Glomerular endothelial cell (primary cell): ENCODE measurements at regions not wholly inside any gene's neighbourhood (a gene's known extent, or its start where the extent isn't known, plus 50 kb on each side); places are given as distances from the start of the nearest gene placed in this dataset.

Experiments used
- DNase-seq: peaks from one replicate; pipeline ENCODE4 v3.0.0-alpha.2; 2011; ENCODE audit warnings: low read depth, low spot score; ENCODE audit errors: extremely low read depth

DNA sequence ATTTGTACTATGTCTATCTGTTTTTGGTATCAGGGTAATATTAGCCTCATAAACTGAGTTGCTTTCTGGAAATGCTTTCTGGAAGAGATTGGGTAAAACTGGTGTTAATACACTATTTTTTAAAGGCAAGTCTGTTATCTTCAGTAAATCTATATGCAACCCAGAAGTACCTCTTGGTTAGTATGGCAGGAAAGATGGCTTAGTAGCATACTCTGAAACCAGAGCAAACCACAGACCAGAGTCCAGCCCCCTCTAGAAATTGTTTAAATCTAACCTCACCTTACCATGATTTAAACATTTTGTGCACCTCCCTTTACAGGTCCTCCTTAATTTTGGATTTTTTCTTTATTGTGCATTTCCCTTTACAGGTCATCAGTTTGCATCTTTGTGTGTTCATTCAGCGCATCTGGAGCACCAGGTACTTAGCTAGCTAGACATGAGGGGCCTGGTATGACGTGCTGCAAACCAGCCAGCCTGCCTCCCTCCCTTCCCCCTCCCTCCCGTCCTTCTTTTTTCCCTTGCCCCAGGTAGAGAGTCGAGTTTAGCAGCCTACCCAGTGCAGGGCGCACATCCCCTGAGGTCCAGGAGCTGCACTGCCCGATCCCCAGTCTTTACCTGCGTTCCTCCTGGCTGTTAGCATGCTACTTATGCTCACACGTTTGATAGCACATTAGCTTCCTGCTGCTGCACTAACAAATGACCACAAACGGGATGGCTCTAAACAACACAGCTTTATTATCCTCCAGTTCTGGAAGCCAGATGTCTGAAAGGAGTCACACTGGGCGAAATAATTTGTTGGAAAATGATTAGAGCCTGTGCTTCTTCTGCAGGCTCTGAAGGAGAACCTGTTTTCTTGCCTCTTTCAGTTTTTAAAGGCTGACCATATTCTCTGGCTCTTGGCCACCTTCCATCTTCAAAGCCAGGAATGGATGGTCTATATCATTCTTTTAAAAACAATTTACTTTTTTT, 299.9 kb upstream of the HABP2 start:
- DNase-seq, result no peak

DNA sequence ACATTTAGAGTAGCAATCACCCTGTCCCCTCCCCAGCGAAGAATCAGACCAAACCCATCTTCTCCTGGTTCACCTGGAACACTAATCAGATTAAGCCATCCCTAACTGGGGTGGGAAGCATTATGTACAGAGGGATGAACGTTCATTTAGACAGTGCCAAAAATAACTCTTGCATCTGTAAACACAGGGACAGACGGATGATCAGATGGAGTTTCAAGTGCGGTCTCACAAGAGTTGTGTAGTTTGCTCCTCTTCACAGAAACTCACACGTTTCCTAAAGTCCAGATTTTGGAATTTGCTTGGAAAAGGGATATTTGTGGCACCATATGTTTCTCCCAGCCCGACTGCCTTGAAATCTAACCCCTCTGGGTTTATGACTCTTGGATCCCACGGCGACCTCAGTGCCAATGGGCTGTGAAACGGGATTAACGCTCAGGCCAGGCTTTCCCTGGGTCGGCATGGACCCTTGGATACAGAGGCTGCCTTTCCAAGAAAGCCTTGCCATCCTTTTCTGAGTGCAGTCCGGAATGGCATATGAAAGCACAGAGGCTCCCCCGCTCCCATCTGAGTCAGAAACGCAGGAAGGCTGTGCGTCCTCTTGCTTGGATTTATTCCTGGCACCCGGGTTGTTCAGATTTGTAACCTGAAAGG, 293.2 kb upstream of the HABP2 start:
- DNase-seq, result no peak

GRCh38 chr10:113261161-113261560, 291.7 kb upstream of the HABP2 start:
- no peak for DNase-seq

DNA sequence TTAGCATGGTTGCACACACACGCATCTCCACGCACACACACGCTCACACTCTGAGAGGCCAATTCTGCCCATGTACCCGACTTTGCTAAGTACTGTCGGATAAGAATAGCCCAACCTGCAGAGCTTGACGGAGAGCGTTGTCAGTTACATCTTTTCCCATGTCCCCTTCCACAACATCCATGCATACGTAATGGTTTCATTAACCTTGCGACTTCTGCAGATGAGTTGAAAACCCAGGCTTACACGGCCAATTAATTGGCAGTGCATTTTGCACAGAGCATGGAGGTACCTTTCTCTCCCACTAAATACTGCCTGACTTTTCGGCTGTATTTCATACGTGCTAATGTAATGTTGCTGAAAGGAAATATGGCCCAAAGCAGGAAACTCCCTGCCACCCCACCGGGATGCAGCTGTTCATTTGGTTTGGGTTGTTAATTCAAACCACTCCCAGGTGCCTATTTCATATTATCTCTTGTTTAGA, 291.2 kb upstream of the HABP2 start:
- no peak for DNase-seq

- no peak for DNase-seq
Observed at GRCh38 chr10:113263056-113263455, 289.8 kb upstream of the HABP2 start.

GRCh38 chr10:113264333-113265131, 288.3 kb upstream of the HABP2 start:
- DNase-seq, result no peak

- no peak for DNase-seq
Observed at GRCh38 chr10:113266147-113266546, 286.7 kb upstream of the HABP2 start.

DNA sequence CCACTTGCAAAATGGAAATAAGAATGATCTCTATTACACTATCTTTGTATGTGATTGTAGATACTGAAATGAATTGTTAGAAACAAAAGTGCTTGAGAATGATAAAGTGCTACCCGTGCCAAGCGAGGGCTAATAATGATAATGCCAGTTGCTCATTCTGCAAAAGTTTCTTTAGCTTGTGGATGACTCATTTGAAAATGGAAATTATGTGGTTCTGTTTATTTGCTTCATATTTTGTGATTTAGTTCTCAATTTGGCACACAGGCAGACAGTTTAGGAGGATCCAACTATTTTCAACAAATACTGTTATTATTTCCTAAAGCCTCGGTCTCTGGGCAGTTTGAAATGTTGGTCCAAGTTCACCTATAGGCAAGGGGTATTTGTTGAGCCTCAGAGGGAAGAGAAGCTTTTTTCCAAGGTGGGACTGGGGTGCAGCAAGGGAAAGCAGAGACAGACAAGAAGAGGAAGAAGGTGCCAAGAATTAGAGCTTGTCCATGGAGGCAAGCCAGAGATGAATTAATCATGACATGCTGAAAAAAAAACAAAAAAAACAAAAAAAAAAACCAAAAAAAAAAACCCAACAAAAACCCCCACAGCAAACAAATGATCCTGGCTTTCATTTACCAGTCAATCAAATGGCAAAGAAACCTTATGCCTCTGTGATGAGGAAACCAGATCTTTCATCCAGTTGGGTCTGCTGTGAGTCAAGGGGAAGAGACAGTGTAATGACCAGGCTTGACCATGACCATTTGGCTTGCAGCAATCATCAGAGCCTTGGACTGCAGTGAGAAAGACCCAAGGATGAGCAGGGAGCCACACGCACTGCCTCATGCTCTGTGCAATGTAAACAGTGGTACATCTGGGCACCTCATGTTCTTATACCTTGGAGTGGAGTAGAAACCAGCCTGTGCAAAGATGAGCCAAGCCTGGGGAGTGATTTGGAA, 285.0 kb upstream of the HABP2 start:
- DNase-seq, result no peak

DNA sequence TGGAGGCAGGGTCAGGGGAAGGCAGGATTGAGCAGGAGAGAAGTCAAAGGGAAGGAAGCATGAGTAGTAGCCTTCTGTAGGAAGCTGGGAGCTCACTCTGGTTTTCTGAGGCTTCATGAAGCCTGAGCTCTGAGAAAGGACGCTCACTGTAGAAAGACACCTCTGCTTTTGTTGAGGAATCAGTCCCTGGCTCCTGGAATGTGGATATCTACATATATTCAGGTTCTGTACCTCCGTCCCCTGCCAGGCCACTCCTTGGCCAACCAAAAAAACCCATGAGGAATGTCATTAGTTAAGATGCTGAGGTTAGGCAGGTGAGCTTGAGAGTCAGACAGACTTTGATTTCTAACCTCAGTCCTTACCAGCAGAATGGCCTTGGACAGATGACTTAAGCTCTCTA, 283.5 kb upstream of the HABP2 start:
- DNase-seq, result no peak

DNA sequence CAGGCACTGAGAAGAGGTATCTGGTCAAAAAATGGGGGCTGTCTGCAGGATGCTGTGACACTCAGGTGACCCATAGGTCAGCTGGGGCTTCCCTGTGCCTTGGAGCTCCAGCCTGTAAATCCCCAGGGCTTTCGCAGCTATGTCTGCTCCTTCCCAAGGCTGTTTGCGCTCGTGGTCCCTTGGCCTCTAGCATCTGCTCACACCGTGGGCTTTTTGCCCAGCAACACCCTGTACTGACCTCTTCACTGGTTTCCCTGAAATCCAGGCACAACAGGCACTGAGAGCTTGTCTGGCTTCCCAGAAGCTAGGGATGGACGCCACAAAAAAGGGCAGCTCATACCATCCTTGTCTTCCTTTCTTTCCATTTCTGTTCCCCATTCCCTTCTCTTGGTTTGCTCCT, 280.3 kb upstream of the HABP2 start:
- DNase-seq, result no peak

DNA sequence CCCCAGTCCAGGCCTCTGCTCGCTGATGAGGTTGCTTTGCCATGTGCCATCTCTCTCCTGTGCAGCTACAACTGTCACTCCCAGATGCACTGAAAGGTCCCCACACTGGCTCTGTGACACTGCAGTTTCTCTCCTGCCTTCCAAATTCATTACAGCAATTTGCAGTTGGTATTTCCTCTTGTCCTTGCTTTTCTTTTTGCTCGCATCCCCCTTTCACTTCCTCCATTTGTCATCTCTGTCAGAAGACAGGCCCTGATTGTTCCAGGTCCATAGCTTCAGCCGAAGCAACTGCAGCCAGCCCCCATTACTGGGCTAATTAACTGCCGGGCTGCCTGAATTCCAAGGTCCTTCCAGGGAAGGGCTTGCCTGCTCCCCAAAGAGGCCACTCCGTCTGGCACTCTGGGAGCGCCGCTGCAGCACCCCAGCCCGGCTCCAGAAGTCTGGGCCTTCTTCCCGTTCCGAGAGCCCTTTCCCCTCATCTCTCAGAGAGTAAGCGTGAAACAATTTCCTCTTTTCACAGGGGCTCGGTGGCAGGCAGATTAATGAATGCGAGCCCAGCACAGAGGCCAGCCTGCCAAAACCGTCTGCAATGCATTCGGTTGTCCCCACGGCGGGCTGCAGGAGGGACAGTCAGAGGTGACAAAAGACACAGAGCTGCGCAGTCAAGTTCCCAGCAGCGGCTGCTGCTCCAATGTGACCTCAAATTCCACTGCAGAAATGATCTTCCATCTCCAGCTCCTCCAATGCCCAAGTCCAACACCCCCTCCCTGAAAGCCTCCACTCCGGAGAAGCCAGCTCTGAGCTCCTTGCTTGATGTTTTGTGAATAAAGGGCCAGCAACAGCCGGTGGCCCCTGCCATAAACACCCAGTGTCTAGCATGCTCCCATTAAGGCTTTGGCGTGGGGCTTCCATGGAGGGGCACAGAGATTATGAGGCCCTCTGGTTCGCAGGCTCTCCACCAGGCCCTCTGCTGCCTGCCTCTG, 279.4 kb upstream of the HABP2 start:
- no peak for DNase-seq

GRCh38 chr10:113274176-113274829, 278.6 kb upstream of the HABP2 start:
- DNase-seq, result no peak

DNA sequence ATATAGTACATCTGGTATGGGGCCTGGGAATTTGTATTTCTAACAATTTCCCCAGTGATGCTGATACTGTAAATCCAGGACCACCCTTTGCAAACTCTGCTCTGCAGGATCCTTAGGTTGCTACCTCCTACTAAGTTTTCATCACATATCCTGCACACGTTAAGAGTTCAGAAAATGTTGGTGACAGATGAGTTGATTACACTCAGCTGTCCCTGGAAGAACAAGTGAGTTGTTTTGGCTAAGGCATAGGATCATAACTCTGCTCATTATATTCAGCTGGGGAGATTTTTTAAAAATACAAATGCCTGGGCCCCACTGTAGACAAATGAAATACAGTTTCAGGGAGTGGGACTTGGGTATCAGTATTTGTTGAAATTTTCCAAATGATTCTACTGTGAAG, 274.6 kb upstream of the HABP2 start:
- no peak for DNase-seq

DNA sequence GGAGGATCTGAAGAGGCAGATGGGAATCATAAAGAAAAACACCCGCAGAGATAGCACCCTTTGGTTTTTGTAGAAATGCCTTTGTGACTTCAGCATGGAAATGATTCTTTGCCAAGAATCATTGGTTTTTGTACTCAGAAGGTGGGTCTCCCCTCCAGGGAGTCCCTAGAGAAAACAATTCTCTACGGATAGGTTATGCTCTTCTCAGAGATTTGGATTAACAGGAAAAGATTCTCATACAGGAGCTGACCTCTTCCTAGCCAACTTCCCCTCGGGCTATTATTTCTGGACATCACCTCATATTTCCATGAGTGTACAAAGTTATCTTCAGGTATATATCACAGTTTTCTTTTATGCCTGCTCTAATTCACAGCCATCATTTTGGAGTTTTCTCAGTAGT, 274.2 kb upstream of the HABP2 start:
- DNase-seq, result no peak

DNA sequence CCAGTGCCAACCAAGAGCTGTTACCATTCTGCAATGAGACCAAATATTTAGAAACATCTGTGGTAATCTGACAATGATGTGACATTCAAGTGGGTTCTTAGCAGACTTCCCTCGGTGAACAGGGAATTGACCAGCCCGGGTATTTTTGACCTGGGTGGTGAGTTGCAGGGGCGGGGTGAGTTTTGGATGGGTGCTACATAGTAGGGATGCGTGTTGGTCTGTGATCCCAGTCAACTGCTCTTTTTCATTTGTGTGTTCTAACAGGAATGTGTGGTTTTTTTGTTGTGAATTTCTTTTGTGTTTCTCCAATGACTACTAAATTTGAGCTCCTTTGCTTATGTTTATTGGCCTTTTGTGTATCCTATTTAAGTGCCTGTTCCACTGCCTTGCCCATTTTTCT, 273.6 kb upstream of the HABP2 start:
- no peak for DNase-seq

DNA sequence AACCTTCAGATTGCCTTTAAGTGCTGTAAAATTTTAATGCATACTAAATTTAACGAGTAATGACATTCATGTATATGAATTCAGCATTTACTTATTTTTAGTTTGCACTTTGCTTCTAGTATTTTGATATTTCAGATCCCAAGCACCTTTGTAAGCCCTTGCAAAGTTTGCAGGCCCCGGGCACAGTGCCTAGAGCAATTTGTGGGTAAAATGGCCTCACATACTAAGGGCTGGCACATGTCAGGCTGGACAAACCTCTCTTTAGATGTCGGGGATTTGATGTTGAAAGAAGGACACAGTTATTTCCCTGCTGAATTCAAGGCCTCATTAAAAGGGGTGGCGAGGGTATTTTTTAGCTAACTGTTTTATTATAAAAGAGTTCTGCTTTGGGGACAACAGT, 270.3 kb upstream of the HABP2 start:
- no peak for DNase-seq

DNA sequence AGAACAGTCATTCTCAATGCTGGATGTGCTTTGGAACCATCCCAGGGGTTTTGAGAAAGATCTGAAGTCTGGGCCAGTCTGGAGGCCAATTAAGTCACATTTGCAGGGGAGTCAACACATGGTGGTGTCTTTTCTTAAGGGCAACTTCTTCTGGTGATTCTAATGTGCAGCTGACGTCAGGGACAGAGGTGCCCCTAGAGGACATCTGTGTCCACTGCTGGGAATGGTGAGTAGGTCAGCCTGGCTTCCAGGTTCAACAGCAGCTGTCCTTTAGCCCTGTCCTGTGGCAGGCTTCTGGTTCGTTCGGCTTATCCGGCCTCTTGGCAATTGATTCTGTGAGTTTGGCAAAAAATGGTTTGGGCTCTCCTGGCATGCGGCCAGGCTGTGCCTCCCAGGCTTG, 269.7 kb upstream of the HABP2 start:
- DNase-seq, result no peak

- no peak for DNase-seq
Observed at GRCh38 chr10:113284635-113285034, 268.2 kb upstream of the HABP2 start.
